CD4-positive, alpha-beta T cell (primary cell): ENCODE measurements at regions not wholly inside any gene's neighbourhood (a gene's known extent, or its start where the extent isn't known, plus 50 kb on each side); places are given as distances from the start of the nearest gene placed in this dataset.

ENCODE experiments used
- ATAC-seq: fragments of 200-7000 bp; cut with Tn5 transposase; one replicate; pipeline ENCODE4 v1.10.0; 2022; ENCODE audit warnings: mild to moderate bottlenecking; ENCODE audit not compliant: poor library complexity
- CTCF ChIA-PET: fragments of 350-600 bp; sonication (Branson Sonifier 250); formaldehyde crosslinking; loops from one replicate; lab custom pipeline; 2021; ENCODE audit warnings: antibody characterized with exemption, inconsistent platforms; lab: Charles Lee
- POLR2A ChIA-PET: fragments of 350-600 bp; sonication (Branson Sonifier 250); formaldehyde crosslinking; loops from one replicate; lab custom pipeline; 2021; ENCODE audit warnings: antibody characterized with exemption, inconsistent platforms; lab: Charles Lee
- DNase-seq, 14 experiments: peaks; one replicate each; pipeline ENCODE4 v3.0.0-alpha.2; 2013 to 2020; ENCODE audit warnings: mixed read lengths in 2 of 14
- H3K27ac ChIP-seq, 2 donors: one replicate each; pipeline versions ENCODE4 v1.5.1 to v1.7.0; 2013; ENCODE audit warnings: low read length in 2 of 2, low read depth in 1 of 2, mild to moderate bottlenecking in 1 of 2
- H3K27me3 ChIP-seq, 2 experiments: 1 replicate in 1 of 2; 2 replicates in 1 of 2; pipeline versions ENCODE4 v1.6.1 to v1.7.0; 2013; ENCODE audit warnings: low read length in 2 of 2, control low read depth in 1 of 2, mild to moderate bottlenecking in 1 of 2, moderate library complexity in 1 of 2; ENCODE audit not compliant: insufficient read depth in 2 of 2, control insufficient read depth in 1 of 2
- H3K36me3 ChIP-seq: one replicate; pipeline ENCODE4 v1.6.1; 2013; ENCODE audit warnings: low read length, control low read depth; ENCODE audit not compliant: insufficient read depth
- H3K4me1 ChIP-seq: one replicate; pipeline ENCODE4 v1.6.1; 2013; ENCODE audit warnings: low read length, control low read depth; ENCODE audit not compliant: insufficient read depth
- H3K4me3 ChIP-seq: one replicate; pipeline ENCODE4 v1.5.1; 2013; ENCODE audit warnings: mild to moderate bottlenecking, low read length, moderate library complexity
- H3K9me3 ChIP-seq, 2 experiments: 1 replicate in 1 of 2; 2 replicates in 1 of 2; pipeline versions ENCODE4 v1.6.1 to v1.7.0; 2013; ENCODE audit warnings: low read length in 2 of 2, mild to moderate bottlenecking in 2 of 2, control low read depth in 1 of 2, moderate library complexity in 1 of 2; ENCODE audit not compliant: control insufficient read depth in 1 of 2, insufficient read depth in 1 of 2
- H3K27ac Mint-ChIP-seq: one replicate; pipeline ENCODE4 v1.8.0; 2020; ENCODE audit warnings: mixed read lengths
- H3K27me3 Mint-ChIP-seq: one replicate; pipeline ENCODE4 v1.8.0; 2021; ENCODE audit warnings: mixed read lengths
- H3K36me3 Mint-ChIP-seq: one replicate; pipeline ENCODE4 v1.8.0; 2021; ENCODE audit warnings: low read depth, mixed read lengths
- H3K4me1 Mint-ChIP-seq: one replicate; pipeline ENCODE4 v1.8.0; 2021; ENCODE audit warnings: low read depth, mixed read lengths
- H3K4me3 Mint-ChIP-seq: one replicate; pipeline ENCODE4 v1.8.0; 2020; ENCODE audit warnings: mild to moderate bottlenecking, mixed read lengths
- H3K9me3 Mint-ChIP-seq: one replicate; pipeline ENCODE4 v1.8.0; 2020; ENCODE audit warnings: mixed read lengths
- CTCF ChIP-seq: fragments of 200-600 bp; IDR thresholded peaks from one replicate; pipeline ENCODE4 v1.8.0; 2022; ENCODE audit warnings: antibody characterized with exemption, mild to moderate bottlenecking
- intact Hi-C, 2 experiments: fragments of 100-400 bp; cut with DNase I in 1 of 2; cut with micrococcal nuclease in 1 of 2; formaldehyde crosslinking; loops; one replicate each; pipeline versions ENCODE4 v1.15.1 to v1.9.0; 2023 to 2025; cut with DNase I, micrococcal nuclease

GRCh38 chr11:97743205-97743742 lies 1277.5 kb upstream of the CNTN5 start:
- ATAC-seq: no peak
- TF ChIP-seq CTCF: no peak
- no peak overlapping the region for H3K27ac Mint-ChIP-seq
- no peak overlapping the region for H3K4me3 ChIP-seq
- no peak overlapping the region for H3K4me3 Mint-ChIP-seq
- POLR2A ChIA-PET: no interaction called here
- CTCF ChIA-PET: no interaction called here
- H3K27ac ChIP-seq: no peak overlapping the region
- H3K9me3 ChIP-seq: peaks cover 7 to 18% of the 10 kb centered on the region in 2 experiments
- DNase-seq: no peak
- H3K27me3 ChIP-seq: no peaks in the 10 kb centered on the region
- H3K27me3 Mint-ChIP-seq: no peaks in the 10 kb centered on the region
- H3K36me3 Mint-ChIP-seq: no peaks in the 10 kb centered on the region
- no peaks in the 10 kb centered on the region for H3K4me1 ChIP-seq
- intact Hi-C loops: no loop called here
- peaks cover 9% of the 10 kb centered on the region for H3K9me3 Mint-ChIP-seq
- no peaks in the 10 kb centered on the region for H3K4me1 Mint-ChIP-seq
- no peaks in the 10 kb centered on the region for H3K36me3 ChIP-seq

GRCh38 chr11:97745515-97746050 lies 1275.2 kb upstream of the CNTN5 start:
- peaks cover 4% of the 10 kb centered on the region for H3K9me3 Mint-ChIP-seq
- ChIA-PET POLR2A (no interaction called here), CTCF (no interaction called here)
- no peak for TF ChIP-seq CTCF
- peak in 1 of 14 experiments; percentile 6 for DNase-seq
- H3K27me3 Mint-ChIP-seq: no peaks in the 10 kb centered on the region
- intact Hi-C loops: no loop called here
- no peaks in the 10 kb centered on the region for H3K36me3 Mint-ChIP-seq
- H3K4me1 ChIP-seq: no peaks in the 10 kb centered on the region
- no peaks in the 10 kb centered on the region for H3K36me3 ChIP-seq
- H3K4me3 ChIP-seq: no peak overlapping the region
- no peak overlapping the region for H3K4me3 Mint-ChIP-seq
- H3K27ac ChIP-seq: no peak overlapping the region
- no peak for ATAC-seq
- peaks cover 7 to 14% of the 10 kb centered on the region in 2 experiments for H3K9me3 ChIP-seq
- no peaks in the 10 kb centered on the region for H3K4me1 Mint-ChIP-seq
- no peak overlapping the region for H3K27ac Mint-ChIP-seq
- no peaks in the 10 kb centered on the region for H3K27me3 ChIP-seq

- ATAC-seq (no peak), DNase-seq (no peak)
- intact Hi-C loops: no loop called here
- H3K4me1 Mint-ChIP-seq: no peaks in the 10 kb centered on the region
- no peak for TF ChIP-seq CTCF
- H3K27ac Mint-ChIP-seq: no peak overlapping the region
- CTCF ChIA-PET: no interaction called here
- H3K4me3 Mint-ChIP-seq: no peak overlapping the region
- Histone ChIP-seq H3K4me3 (no peak overlapping the region), H3K27me3 (no peaks in the 10 kb centered on the region), H3K27ac (no peak overlapping the region), H3K9me3 (peaks cover 7 to 20% of the 10 kb centered on the region in 2 experiments), H3K4me1 (no peaks in the 10 kb centered on the region), H3K36me3 (no peaks in the 10 kb centered on the region)
- H3K9me3 Mint-ChIP-seq: peaks cover 4% of the 10 kb centered on the region
- no peaks in the 10 kb centered on the region for H3K27me3 Mint-ChIP-seq
- POLR2A ChIA-PET: no interaction called here
- H3K36me3 Mint-ChIP-seq: no peaks in the 10 kb centered on the region
Observed at GRCh38 chr11:97746818-97747217, 1273.9 kb upstream of the CNTN5 start.
